ENCODE measurements at regions not wholly inside any gene's neighbourhood (a gene's known extent, or its start where the extent isn't known, plus 50 kb on each side); places are given as distances from the start of the nearest gene placed in this dataset.
A peak's percentile ranks its signal among the peaks of the same experiment; 100 is the strongest.
"Not testable (repeated sequence)": the region's sequence is repeated elsewhere in the genome, so short reads cannot be mapped to it uniquely, and the experiment has no call there.

DNA sequence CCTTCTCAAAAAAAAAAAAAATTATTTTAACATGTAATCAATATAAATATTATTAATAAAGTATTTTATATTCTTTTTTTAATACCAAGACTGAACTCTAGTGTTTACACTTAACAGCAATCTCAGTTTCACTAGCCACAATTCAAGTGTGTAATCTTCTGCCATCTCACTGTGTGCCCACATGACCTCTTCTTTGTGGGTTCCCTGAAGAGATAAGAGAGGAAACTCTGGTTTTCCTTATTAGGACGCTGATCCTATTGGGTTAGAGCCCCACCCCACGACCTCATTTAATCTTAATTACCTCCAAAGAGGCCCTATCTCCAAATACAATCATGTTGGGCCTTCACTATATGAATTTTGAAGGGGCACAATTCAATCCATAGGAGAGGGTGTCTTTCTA is 177.6 kb downstream of the STK31 start:
- no peak for DNase-seq

DNA sequence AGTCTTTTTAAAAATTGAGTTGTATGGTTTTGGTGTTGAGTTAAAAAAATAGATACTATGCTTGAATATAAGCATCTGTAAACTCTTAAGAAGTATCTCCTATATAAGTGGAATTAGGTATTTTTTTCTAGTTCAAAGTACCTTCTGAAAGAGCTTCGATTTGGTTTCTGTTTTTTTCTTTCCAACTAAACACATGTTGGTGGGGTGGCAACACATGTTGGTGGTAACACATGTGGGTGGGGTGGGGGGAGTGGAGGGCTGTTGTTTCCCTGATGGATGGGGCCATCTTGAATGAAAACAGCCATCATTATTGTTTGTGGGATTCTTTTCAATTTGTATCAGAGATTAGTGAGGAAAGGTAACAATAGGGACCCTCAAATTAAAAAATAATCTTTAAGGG is 178.9 kb downstream of the STK31 start:
- no peak for DNase-seq

DNA sequence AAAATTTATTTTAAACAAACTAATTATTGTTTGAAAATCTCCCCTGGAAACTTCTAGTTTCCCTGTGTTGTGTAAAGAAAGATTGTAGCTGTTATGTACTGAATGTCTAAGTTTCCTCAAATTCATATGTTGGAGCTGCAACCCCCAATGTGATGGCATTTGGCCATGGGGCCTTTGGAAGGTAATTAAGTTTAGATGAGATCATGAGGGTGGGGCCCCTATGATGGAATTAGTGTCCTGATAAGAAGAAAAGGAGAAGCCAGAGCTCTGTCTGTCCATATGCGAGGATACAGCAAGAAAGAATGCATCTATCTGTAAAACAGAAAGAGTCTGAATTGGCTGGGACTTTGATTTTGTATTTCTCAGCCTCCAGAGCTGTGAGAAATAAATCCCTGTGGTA is 179.5 kb downstream of the STK31 start:
- no peak for DNase-seq

DNA sequence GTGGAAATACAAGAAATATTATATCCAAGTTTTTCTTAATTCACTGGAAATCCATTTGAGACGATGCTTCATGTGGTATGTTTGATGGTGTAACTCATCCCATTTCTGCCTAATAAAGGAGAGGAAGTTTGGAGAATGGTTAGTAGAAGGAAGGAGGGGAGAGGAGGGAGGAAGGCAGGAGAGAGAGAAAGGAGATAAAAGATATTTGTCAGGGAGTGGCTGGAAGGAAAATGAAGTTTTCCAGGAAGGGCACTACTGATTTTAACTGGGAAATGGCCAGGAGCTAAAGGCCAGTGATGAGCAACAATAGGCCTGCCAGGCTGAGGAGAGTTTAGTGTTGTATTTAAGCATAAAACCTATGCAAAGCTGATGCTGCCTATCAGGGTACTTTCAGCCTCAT is 182.0 kb downstream of the STK31 start:
- DNase-seq, result no peak

DNA sequence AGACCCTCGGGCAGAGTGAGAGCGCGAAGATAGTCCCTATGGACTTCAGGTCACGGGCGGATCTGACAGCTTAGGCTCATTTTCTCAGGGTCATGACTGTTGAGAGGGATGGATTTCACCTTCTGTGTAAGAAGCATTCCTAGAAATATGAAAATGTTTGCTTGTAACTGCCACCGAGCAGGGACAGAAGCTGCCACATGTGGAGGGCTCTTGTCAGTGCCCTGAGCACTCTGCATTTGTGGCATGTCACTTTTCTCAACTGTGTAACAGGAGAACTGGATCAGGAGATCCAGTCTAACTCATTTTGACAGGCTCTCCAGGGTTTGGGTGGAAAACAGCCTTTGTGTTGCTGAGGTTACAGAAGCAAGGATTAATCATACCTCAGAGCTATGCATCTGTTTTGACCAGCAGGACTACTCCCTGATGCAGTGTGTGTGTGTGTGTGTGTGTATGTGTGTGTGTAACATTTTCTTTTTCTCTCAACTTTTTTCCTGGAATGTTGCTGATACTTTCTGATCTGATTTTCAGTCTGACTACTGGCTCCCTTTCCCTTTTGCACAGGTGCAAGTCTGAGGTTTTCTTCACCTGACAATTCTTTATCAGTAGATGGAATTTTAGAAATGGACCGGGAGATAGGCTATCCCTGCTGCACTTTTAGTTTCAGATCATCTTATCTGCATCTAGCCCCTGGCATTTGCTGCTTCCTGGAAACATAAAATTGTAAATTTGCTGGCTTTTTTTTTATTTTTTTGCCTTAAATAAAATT is 183.3 kb downstream of the STK31 start:
- DNase-seq, result no peak

DNA sequence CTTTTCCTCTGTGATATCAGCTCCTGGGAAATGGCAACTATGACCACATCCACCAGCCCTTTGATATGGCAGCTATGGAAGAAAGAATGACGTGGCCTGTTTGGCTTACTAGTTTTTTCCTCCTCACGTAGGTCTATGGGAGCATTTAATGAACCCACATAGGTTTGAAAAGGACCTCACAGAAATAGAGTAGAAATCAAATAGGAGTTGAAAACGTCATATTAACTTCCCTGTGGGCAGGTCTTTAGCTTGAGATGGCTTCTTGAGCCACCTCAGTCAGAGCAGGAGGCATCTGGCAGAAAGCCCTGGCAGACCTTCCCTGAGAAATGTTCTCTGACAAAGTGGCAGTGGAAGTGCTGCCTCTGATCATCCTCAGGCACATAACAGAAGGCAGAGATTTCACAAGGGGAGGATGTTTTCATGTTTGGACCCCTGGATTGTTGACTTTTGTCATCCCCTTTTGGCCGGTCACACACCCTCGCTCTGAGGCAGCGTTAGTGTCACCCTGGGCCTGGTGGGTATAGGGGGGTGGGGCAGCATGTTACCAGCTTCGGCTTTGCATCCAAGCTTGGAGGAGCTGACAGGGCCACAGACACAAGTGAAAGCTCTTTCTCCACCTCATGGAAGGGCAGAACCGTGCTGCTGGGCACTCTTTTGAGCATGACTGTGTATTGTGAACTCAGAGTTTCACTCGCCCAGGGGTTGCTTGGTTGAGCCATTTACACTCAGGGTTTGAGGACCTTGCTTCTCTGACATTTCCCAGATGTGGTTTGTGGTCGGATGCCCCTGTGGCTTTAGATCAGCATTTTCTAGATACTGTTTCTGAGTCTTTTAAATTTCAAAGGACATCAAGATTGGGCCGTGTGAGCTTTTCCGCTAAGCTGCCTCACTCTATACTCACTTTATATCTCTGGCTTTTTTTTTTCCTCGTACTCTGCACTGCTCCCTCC is 184.2 kb downstream of the STK31 start:
- no peak for DNase-seq

DNA sequence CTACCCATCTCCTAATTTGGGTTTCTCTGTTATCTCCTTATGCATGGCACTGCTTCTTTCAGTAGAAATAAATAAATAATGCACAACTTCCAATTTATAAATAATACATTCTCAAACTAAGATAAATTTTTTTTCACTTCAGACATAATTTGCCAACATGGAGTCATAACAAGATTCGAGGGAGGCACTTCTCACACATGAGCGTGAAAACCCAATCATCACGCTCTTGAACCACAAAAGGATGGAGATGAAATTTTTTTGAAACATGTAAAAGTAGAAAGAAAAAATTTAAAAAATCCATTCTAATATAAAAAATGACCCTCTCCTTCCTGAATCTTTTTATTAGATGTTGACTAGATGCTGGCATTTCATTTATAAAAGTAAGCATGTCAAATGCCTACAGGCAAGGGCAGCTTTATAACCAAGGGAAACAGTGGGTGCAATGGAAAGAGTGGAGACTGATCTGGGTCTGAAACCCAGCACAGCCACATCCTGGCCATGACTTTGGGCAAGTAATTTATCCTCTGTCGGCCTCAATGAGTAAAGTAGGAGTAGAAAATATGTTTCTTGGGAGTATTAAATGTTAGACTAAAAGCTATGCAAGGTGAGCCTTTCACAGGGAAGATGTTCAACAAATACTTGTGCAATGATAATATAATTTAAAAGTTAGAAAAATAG is 185.0 kb downstream of the STK31 start:
- DNase-seq, result no peak

DNA sequence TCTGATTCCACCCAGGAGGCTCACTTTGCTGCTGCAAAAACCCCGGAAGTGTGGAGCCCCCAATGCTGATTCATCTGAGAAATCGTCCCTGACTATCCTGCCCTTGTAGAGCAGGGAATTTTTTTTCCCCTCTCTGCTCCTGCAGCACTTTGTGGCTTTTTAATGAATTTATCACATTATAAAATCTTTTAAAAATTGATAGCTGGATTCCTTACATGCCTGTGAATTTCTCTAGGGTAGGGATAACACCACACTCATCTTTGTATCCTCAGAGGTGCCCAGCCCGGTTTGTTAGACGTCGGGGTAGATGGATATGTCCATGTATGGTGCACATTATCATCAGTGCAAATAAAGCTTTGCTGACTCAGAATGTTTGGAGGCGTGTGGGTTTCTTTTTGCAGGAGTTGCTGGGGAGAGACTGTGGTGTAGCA is 185.7 kb downstream of the STK31 start:
- no peak for DNase-seq

DNA sequence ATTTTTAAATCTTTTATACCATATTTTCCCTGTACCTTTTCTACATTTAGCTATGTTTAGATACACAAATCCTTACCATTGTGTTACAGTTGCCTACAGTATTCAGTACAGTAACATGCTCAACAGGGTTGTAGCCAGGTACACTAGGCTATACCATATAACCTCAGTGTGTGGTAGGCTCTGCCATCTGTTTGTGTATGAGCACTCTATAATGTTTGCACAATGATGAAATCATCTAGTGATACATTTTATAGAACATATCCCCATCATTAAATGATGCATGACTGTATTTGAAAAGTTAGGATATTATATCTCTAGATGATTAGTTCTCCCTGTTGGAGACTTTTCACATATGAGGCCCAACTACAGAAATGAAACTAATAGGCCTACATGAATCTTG is 188.6 kb downstream of the STK31 start:
- DNase-seq, result no peak

DNA sequence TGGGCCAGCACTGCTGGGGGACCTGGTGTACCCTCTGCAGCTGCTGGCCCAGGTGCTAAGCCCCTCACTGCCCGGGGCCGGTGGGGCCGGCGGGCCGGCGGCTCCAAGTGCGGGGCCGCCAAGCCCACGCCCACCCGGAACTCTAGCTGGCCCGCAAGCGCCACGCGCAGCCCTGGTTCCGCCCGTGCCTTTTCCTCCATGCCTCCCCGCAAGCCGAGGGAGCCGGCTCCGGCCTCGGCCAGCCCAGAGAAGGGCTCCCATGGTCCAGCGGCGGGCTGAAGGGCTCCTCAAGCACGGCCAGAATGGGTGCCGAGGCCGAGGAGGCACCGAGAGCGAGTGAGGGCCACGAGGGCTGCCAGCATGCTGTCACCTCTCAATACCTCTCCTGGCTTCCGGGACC is 194.9 kb downstream of the STK31 start:
- not testable (repeated sequence) for DNase-seq

DNA sequence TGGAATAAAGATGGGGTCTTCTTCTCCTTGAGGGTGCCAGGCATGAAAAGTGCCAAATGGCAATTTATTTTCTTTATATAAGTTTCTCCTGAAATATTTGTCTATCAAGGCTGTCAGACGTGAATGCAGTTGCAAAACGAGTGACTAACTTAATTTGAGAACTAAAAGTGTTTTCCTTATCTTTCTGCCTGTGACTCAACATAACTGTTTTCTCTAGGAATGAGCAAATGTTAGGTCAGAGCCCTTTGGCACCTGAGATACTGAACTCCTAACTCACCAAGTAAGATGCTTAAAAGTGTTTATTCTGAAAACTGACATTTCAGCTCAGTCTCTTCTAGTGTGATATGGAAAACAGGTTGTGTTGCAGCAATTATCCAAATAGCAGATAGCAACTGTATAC is 197.0 kb downstream of the STK31 start:
- no peak for DNase-seq

DNA sequence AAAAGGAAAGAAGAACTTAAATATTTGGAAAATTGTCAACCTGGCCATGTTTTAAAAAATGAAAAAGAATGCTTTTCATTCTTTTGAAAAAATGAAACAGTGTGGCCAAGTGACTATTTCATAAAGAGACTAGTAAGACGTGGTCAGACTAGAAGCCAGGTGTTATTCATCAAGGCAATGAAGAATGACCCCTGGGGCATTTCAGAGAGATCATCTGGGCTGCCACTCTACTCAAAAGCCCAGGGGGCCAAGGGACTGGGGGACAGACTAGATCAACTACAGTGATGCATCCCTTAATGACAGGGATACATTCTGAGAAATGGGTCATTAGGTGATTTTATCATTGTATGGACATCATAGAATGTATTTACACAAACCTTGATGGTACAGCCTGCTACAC is 199.4 kb downstream of the STK31 start:
- no peak for DNase-seq

DNA sequence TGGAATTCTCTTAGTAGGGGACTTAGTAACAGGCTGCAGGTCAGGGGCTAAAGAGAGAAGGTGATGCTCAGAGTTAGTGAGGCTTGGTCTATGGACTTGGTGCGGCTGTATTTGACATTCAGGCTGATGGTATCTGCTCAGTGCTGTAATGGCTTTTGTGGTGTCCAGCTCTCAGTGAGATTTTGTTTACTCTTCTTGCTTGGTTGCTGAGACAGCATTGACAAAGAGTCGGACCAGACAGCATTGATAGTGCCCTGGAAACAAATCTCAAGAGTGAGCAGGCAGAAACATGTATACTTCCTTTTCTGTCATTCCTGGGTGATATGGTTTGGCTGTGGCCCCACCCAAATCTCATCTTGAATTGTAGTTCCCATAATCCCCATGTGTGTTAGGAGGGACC is 202.0 kb downstream of the STK31 start:
- no peak for DNase-seq

DNA sequence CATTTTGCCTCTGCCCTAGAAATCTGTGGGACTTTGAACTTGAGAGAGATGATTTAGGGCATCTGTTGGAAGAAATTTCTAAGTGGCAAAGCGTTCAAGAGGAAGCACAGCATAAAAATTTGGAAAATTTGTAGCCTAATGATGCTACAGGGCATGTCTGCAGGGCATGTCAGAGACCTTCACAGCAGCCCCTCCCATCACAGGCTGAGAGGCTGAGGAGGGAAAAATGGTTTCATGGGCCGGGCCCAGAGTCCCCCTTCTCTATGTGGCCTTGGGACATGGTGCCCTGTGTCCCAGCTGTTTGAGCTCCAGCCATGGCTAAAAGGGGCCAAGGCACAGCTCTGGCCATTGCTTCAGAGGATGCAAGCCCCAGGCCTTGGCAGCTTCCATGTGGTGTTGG is 203.0 kb downstream of the STK31 start:
- no peak for DNase-seq

DNA sequence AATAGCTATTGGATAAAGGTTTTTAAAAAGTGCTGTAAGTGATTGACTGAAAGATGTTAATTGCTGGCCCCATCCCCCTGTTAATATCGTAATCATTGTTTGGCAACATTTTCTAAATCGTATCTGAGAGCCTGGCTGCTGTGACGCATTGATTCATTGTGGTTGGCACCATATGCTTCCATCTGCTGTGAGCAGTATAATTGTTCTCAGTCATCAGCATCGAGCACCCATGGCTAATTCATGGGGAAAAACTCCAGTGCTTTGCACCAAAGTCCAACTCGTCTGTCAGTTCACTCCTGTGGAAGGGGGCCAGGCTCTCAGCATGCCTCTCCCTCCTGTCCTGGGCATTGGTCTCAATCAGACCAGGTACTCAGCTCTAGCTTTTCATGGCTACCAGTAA is 205.2 kb downstream of the STK31 start:
- peak in 1 of 2 experiments; percentile 12 for DNase-seq

DNA sequence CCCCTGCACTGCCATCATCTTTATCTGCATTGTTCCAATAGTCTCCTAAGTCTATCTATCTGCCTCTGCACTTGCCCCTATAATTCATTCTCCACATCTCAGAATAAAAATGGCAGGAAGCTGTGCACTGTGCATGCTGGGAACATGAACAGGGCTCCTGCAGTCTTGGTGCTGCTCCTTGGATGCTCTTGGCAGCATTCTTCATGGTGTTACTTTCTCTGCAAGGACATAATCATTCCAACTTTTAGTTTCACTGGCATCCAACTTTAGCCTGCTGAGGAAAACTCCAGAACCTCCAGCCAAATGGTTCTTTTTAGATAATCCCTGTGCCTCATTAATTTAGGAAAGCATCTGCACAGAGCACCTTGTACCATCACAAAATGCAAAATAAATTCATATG is 208.3 kb downstream of the STK31 start:
- DNase-seq, result no peak

DNA sequence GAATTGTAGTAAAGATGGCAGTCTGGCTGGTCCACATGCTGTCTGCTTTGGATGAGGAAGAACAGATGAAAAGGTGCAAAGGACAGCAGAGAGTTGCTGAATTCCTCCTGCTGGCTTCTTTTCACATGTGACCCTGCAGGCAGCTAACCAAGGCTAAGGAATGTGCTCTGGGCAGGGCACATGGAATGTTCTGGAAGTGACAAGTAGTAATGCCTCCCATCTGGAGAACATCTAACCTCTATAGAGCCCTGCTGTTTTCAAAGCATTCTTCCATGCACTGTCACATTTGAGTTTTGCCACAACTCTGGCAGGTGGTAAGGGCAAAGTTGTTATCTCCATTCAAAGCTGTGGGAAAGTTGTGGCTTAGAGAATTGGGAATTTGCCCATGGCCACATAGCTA is 208.8 kb downstream of the STK31 start:
- no peak for DNase-seq

DNA sequence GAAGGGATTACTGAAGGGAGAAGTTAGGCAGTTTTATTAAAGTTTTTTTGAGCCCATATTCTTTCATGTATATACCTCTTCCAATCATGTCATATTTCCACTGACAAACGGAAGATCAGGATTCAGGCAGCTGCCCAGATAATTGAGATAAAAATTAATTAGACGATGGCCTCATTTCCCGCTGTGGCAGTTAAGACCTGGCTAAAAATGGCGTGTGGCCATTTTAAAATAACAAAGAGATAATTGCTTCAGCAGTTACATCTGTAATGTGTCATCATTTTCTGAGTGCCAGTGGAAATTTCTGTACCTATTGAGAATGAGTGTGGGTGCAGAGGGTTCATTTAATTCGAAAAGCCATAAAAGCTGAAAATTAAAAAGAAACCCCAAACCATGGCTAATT is 215.1 kb downstream of the STK31 start:
- DNase-seq, result no peak

DNA sequence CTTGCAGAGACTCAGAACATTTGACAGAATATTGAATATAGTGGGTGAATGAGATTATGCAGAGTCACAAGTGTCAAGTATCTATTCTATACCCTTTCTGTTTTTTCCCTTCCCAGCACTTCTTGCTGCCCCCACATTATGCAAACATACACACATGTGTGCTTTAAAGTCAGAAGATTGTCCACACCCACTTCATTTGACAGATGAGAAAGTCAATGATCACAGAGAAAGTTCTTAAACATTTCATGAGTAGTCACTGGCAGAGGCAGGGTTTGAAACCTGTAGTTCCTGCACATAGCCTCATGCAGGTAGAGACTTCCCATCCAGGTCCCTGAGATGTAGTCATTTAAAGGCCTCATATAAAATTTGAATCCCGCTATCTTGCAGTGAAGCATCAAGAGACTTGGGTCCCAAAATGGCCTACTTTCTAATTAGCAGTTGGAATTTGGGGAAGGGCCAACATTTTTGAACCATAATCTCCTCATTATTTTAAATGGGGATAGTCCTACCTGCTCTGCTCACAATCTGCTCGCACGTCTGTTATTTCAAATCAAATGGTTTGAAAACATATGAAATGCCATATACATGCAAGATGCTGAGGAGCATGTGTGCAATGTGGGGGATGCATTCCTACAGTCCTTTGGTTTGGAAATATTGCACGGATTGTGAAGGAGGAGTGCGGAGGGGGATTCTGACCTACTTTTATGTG is 217.8 kb downstream of the STK31 start:
- DNase-seq, result no peak

DNA sequence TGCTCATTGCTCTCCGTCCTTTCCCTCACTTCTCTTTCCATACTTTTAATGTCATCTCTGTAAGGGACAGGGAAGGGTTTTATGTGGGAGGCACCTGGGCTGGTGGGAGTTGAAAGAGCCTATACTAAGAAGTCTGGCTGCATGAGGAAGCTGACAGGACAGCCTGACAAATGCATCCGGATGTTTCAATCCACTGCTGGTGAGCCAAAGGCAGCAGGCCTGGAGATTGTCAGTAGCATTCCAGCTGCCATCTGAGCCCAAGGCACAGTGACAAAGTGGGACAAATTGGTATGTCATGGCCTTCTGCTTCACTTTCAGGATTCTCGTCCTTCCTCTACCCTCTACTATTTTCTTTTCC is 218.4 kb downstream of the STK31 start:
- no peak for DNase-seq

DNA sequence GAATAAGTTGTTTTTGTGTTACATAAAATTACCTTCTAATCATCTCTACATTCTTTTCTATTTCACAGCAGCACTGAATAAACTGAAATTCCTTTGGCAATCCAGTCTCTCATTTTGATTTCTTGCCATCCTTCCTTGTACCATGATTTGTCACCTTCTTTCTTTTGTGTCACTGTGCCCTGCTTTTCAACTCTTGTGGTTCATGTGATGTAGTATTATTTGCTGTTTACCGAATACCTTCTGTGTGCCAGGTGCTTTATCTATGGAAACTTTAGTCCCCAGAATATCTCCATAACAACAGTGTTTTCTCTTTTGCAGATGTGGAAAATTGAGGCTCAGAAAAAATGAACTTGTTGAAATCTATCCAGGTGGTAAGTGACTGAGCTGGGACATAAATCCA is 220.3 kb downstream of the STK31 start:
- DNase-seq, result no peak

DNA sequence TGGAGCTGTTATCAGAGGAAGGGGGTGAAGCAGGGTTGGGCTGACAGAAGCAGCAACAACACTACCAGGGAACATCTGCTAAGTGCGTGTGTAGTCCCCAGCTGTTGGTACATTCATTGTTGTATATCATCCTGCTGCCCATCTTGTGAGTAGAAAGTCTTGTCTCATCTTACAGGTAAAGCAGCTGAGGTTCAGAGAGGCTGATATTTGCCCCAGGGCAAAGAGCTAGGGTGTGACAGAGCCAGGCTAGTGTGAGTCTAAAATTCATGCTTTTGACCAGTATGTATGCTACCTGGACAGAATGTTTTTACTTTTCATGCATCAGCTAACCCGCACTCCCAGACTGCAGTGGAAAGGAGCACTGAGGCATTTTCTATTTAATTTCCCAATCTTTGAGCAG is 221.6 kb downstream of the STK31 start:
- no peak for DNase-seq

DNA sequence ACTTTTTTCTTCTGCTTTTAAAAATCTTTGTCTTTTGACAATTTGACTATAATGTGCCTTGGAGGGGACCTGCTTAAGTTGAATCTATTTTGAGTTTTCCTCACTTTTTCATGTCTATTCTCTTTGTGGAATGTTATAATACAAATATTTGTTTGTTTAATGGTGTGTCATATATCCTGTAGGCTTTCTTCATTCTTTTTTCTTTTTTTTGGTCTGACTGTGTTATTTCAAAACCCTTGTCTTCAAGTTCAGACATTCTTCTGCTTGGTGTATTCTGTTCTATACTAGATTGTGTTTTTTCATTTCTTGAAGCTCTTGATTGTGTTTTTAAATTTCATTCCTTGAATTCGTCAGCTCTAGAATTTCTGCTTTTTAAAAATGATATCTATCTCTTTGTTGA is 228.2 kb downstream of the STK31 start:
- no peak for DNase-seq

Measured in NCI-H446 (cell line).